GM23248 (cell line): ENCODE measurements at regions not wholly inside any gene's neighbourhood (a gene's known extent, or its start where the extent isn't known, plus 50 kb on each side); places are given as distances from the start of the nearest gene placed in this dataset.

Source experiments
- EZH2 ChIP-seq: fragments of 200-600 bp; sonication (generic); IDR thresholded peaks from 2 replicates; pipeline ENCODE4 v1.6.1; 2018; ENCODE audit warnings: antibody characterized with exemption, mild to moderate bottlenecking; ENCODE audit not compliant: insufficient read depth, poor library complexity, severe bottlenecking
- EZH2phosphoT487 ChIP-seq: fragments of 200-600 bp; sonication (generic); IDR thresholded peaks from 2 replicates; pipeline ENCODE4 v1.6.1; 2018; ENCODE audit warnings: antibody characterized with exemption, moderate library complexity, mild to moderate bottlenecking, low read depth; ENCODE audit not compliant: insufficient read depth

GRCh38 chr11:7858006-7858405 lies 61.3 kb upstream of the OR5P2 start:
- TF ChIP-seq EZH2 (no peak), EZH2phosphoT487 (no peak)
